ENCODE measurements at regions not wholly inside any gene's neighbourhood (a gene's known extent, or its start where the extent isn't known, plus 50 kb on each side); places are given as distances from the start of the nearest gene placed in this dataset.
"Not testable (repeated sequence)": the region's sequence is repeated elsewhere in the genome, so short reads cannot be mapped to it uniquely, and the experiment has no call there.

- no peak for DNase-seq (ENCODE audit: low spot score)
These were observed 822.3 kb downstream of the LUZP2 start for GRCh38 chr11:25319127-25319526.

DNA sequence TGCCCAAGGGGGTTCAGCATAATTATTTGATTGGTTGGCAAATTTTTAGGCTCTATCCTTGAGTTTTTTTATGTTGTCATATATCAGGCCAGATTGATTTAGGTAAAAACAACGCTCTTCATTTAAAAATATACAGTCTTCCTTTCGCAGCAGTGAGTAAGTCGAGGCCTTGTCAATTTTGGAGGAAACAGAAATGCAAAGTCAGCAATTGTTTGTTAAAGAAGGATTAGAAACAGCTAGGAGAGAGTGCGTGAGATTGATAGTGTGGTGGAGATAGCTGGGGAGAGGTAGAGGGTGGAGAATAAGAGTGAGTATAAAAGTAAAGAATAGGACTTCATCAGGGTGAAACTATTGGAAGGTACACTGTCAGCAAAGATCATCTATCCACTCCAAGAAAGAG is 830.8 kb downstream of the LUZP2 start:
- no peak for DNase-seq (ENCODE audit: low spot score)

GRCh38 chr11:25339281-25339680 is 842.4 kb downstream of the LUZP2 start:
- DNase-seq (ENCODE audit: low spot score), result no peak

DNA sequence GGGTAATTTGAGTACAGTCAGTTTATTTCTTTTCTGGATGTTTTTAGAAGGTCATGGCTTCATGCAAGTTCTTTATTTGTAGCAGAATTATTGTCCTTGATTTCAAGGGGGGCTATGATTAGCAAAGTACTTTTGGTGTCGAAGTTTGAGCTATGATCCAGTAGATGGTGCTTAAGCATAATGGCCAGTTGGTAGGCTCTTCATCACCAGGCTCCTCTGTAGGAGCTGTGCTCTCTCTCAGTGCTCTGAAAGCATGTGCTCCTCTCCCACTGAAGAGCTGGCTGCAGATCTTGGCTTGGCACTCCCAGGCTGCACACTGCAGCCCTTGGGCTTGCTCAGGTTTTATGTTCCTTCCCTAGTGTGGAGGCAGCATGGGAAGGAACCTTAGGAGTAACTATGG is 852.7 kb downstream of the LUZP2 start:
- no peak for DNase-seq (ENCODE audit: low spot score)

- DNase-seq (ENCODE audit: low spot score), result no peak
These were observed 854.3 kb downstream of the LUZP2 start for GRCh38 chr11:25350899-25351803.

DNA sequence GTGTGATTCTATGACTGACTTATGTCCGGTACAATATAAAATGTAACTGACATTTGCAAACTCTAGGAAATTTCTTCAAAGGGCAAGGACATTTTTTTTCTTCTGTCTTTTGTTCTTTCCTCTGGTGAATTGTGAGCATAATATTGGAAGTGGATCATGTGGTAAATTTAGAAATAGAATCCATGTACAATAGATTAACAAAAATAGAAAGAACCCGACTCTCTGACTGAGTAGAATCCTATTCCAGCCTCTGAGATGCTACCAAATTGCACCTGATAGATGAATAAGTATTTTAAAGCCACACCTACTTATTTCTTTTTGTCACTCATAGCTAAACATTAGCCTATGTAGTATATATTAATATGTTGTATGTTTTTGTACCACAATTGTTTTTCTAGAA is 860.3 kb downstream of the LUZP2 start:
- DNase-seq (ENCODE audit: low spot score), result no peak

DNA sequence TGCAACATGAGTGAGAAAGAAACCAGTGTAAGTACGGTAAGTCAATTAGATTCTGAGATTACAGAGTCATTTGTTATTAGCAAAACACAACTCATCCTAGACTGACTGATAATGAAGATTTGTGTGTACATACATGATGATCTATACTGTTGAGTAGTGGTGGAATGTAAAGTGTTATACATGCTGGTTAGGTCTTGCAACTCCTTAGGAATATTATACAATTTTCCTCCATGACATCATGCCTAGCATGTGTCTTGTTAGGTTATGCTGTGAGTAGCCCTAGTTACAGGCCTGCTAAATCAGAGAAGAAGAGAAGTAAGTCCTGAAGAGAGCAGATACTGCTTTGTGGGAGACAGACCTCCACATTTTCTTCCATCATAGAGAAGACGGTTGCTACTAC is 880.6 kb downstream of the LUZP2 start:
- DNase-seq (ENCODE audit: low spot score), result no peak

GRCh38 chr11:25396847-25397246 is 900.0 kb downstream of the LUZP2 start:
- DNase-seq (ENCODE audit: low spot score), result no peak

- no peak for DNase-seq (ENCODE audit: low spot score)
These were observed 911.3 kb downstream of the LUZP2 start for GRCh38 chr11:25408146-25408545.

DNA sequence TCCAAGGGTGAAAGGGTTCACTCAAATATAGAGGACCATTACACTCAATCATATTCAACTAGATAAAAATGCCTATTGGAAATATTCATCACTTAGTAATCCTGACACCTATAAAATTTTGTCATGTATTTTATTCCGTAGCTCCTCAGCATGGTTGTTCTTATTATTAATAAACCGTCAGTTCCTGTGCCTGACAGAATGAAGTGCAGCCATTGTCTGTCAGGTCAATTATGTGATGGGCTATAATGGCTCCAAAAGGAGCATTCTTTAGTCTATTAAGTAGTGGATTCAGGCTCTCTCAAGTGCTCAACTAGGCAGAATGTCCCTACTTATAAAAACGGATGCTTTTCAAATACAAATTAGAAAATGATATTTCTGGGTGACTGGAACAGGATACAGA is 916.1 kb upstream of the ANO3 start:
- DNase-seq (ENCODE audit: low spot score), result no peak

DNA sequence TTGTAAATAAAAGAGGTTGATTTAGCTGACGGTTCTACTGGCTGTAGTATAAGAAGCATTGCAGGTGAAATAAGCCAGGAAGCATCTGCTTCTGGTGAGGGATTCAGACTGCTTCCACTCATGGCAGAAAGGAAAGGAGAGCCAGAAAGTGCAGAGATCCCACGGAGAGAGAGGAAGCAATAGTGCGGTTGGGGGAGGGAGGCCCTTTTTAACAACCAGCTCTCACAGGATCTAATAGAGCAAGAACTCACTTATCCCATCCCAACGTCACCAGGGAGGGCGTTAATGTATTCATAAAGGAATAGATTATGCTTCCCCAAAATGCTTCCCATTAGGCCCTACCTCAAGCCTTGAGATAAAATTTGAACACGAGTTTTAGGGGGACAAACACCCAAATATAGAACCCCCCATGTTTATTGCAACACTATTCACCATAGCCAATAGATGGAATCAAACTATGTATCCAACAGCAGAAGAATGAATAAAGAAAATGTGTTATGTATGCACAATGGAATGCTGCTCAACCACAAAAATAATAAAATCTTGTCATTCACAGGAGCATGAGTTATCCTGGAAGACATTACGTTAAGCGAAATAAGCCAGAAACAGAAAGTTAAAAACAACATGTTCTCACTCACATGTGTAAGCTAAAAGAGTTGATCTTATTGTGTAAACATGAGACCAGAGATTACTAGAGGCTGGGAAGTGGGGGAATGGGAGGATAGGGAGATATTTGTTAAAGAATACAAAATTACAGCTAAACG is 908.3 kb upstream of the ANO3 start:
- DNase-seq (ENCODE audit: low spot score), result peak; percentile 56

DNA sequence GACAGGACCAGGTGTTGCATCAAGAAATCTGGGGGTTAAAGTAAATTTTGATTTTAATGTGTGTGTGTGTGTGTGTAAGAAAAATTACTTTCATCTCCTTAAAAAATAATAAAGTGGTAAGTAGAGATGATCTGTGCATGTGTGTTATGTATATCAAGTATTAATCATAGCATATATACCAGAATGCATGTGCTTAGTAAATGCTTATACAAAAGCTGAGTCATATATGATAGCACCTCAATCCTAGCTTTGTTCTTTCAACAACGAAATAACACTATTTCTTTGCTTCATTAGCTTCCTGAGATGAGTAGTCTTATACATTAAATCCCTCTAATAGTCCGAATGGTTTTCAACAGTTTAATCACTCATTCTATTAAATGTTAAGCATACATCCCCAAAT is 899.6 kb upstream of the ANO3 start:
- no peak for DNase-seq (ENCODE audit: low spot score)

DNA sequence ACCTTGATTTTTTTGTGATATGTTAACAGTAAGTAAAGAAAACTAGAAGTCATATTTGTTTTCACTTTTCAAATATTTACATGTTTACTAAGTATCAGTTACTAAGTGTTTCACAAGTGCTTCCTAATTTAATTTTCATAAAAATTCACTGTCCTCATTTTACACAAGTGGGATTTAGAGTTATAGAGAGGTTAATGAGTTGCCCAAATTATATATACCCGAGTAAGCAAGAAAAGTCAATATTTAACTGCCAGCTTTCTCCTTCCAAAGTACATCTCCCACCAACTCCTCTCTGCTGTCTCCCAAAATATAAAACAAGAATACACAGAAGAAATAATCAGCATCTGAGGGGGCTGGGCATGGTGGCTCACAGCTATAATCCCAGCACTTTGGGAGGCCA is 896.7 kb upstream of the ANO3 start:
- DNase-seq (ENCODE audit: low spot score), result no peak

GRCh38 chr11:25436326-25436725 is 895.6 kb upstream of the ANO3 start:
- DNase-seq (ENCODE audit: low spot score), result no peak

GRCh38 chr11:25441421-25441820 is 890.5 kb upstream of the ANO3 start:
- DNase-seq (ENCODE audit: low spot score), result peak; percentile 20

DNA sequence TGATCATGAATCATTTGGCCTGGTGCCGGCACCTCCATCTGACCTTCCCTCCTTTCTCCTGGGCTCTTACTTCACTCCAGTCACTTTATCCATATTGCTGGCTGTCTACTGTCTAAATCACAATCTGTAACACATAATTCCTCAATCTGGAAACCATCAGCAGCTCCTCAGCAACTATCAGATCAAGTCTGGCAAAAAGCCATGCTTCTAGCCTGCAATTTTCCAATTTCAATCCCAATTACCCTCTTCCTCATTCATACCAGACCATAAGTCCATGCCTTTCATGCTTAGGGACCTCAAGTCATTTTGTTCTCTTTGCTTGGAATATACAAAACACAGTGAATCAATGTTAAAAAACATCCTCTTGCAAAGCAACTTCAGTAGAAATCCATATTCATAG is 882.8 kb upstream of the ANO3 start:
- no peak for DNase-seq (ENCODE audit: low spot score)

GRCh38 chr11:25453471-25453870 is 878.5 kb upstream of the ANO3 start:
- DNase-seq (ENCODE audit: low spot score), result peak; percentile 64

- DNase-seq (ENCODE audit: low spot score), result no peak
These were observed 875.7 kb upstream of the ANO3 start for GRCh38 chr11:25456211-25456610.

DNA sequence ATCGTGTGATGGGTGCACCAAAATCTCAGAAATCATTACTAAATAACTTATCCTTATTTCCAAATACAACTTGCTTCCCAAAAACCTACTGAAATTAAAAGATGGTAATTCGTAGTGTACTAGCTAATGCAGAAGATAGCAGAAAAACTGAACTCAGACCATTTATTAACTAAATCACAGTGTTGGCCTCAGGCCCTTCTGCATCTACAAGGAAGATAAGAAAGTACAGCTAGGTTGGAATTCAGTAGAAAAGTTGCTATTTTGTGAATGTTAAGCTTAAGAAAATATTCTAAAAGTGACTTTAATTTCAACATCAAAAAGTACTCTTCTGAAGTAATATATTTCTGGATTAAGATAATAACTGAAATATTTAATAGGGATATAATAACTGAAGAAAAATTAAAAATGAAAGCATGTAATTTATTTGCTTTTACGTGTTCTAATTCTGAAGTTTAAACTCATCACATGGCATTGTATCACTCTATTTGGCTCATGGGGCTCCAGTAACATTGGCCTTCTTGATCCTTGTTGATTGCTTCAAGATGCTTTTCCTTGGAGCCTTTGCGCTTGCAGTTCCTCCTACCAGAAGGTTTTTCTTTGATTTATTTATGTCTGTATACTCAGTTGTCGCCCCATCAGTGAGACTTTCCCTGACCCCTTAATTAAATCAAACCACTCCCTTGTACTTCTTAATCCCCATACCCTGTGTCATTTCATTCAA is 847.9 kb upstream of the ANO3 start:
- DNase-seq (ENCODE audit: low spot score), result no peak

GRCh38 chr11:25485315-25485714 is 846.6 kb upstream of the ANO3 start:
- DNase-seq (ENCODE audit: low spot score), result no peak

GRCh38 chr11:25486338-25486737 is 845.6 kb upstream of the ANO3 start:
- DNase-seq (ENCODE audit: low spot score), result not testable (repeated sequence)

GRCh38 chr11:25488176-25488575 is 843.8 kb upstream of the ANO3 start:
- DNase-seq (ENCODE audit: low spot score), result not testable (repeated sequence)
